ENCODE measurements at regions not wholly inside any gene's neighbourhood (a gene's known extent, or its start where the extent isn't known, plus 50 kb on each side); places are given as distances from the start of the nearest gene placed in this dataset.

GRCh38 chr18:60503199-60503598 is 130.6 kb upstream of the MC4R start:
- Histone ChIP-seq H3K9ac (ENCODE audit: low read length) (no peak overlapping the region), H3K27ac (ENCODE audit: low read length) (no peak overlapping the region), H3K27me3 (ENCODE audit: control insufficient read depth, insufficient read depth, low read length) (no peaks in the 10 kb centered on the region), H3K36me3 (ENCODE audit: control insufficient read depth, low read depth, low read length) (no peaks in the 10 kb centered on the region), H3K9me3 (ENCODE audit: control insufficient read depth, low read depth, low read length) (no peaks in the 10 kb centered on the region), H3K4me3 (ENCODE audit: low read length) (no peak overlapping the region), H3K4me1 (ENCODE audit: control insufficient read depth, low read depth, low read length) (no peaks in the 10 kb centered on the region)

- no peak overlapping the region for H3K9ac ChIP-seq (ENCODE audit: low read length)
- H3K27ac ChIP-seq (ENCODE audit: low read length) = no peak overlapping the region
- H3K4me1 ChIP-seq (ENCODE audit: control insufficient read depth, low read depth, low read length) = no peaks in the 10 kb centered on the region
- no peaks in the 10 kb centered on the region for H3K36me3 ChIP-seq (ENCODE audit: control insufficient read depth, low read depth, low read length)
- no peak overlapping the region for H3K4me3 ChIP-seq (ENCODE audit: low read length)
- H3K27me3 ChIP-seq (ENCODE audit: control insufficient read depth, insufficient read depth, low read length) = no peaks in the 10 kb centered on the region
- no peaks in the 10 kb centered on the region for H3K9me3 ChIP-seq (ENCODE audit: control insufficient read depth, low read depth, low read length)
Observed at GRCh38 chr18:60506190-60506589, 133.6 kb upstream of the MC4R start.

- no peak overlapping the region for H3K9ac ChIP-seq (ENCODE audit: low read length)
- no peaks in the 10 kb centered on the region for H3K27me3 ChIP-seq (ENCODE audit: control insufficient read depth, insufficient read depth, low read length)
- H3K27ac ChIP-seq (ENCODE audit: low read length) = no peak overlapping the region
- H3K4me3 ChIP-seq (ENCODE audit: low read length) = no peak overlapping the region
- no peaks in the 10 kb centered on the region for H3K4me1 ChIP-seq (ENCODE audit: control insufficient read depth, low read depth, low read length)
- no peaks in the 10 kb centered on the region for H3K9me3 ChIP-seq (ENCODE audit: control insufficient read depth, low read depth, low read length)
- H3K36me3 ChIP-seq (ENCODE audit: control insufficient read depth, low read depth, low read length) = no peaks in the 10 kb centered on the region
Observed at GRCh38 chr18:60506682-60507081, 134.1 kb upstream of the MC4R start.

- Histone ChIP-seq H3K27ac (ENCODE audit: low read length) (no peak overlapping the region), H3K4me1 (ENCODE audit: control insufficient read depth, low read depth, low read length) (no peaks in the 10 kb centered on the region), H3K4me3 (ENCODE audit: low read length) (no peak overlapping the region), H3K9me3 (ENCODE audit: control insufficient read depth, low read depth, low read length) (no peaks in the 10 kb centered on the region), H3K36me3 (ENCODE audit: control insufficient read depth, low read depth, low read length) (no peaks in the 10 kb centered on the region), H3K27me3 (ENCODE audit: control insufficient read depth, insufficient read depth, low read length) (no peaks in the 10 kb centered on the region), H3K9ac (ENCODE audit: low read length) (no peak overlapping the region)
Observed at GRCh38 chr18:60508108-60508507, 135.5 kb upstream of the MC4R start.

- no peak overlapping the region for H3K9ac ChIP-seq (ENCODE audit: low read length)
- H3K4me3 ChIP-seq (ENCODE audit: low read length) = no peak overlapping the region
- H3K9me3 ChIP-seq (ENCODE audit: control insufficient read depth, low read depth, low read length) = no peaks in the 10 kb centered on the region
- H3K27me3 ChIP-seq (ENCODE audit: control insufficient read depth, insufficient read depth, low read length) = no peaks in the 10 kb centered on the region
- no peaks in the 10 kb centered on the region for H3K36me3 ChIP-seq (ENCODE audit: control insufficient read depth, low read depth, low read length)
- H3K4me1 ChIP-seq (ENCODE audit: control insufficient read depth, low read depth, low read length) = peaks cover 6% of the 10 kb centered on the region
- no peak overlapping the region for H3K27ac ChIP-seq (ENCODE audit: low read length)
Observed at GRCh38 chr18:60534538-60534937, 162.0 kb upstream of the MC4R start.

- Histone ChIP-seq H3K27me3 (ENCODE audit: control insufficient read depth, insufficient read depth, low read length) (no peaks in the 10 kb centered on the region), H3K9me3 (ENCODE audit: control insufficient read depth, low read depth, low read length) (no peaks in the 10 kb centered on the region), H3K4me1 (ENCODE audit: control insufficient read depth, low read depth, low read length) (peaks cover 6% of the 10 kb centered on the region), H3K27ac (ENCODE audit: low read length) (no peak overlapping the region), H3K9ac (ENCODE audit: low read length) (no peak overlapping the region), H3K36me3 (ENCODE audit: control insufficient read depth, low read depth, low read length) (no peaks in the 10 kb centered on the region), H3K4me3 (ENCODE audit: low read length) (no peak overlapping the region)
Observed at GRCh38 chr18:60537074-60537473, 164.5 kb upstream of the MC4R start.

GRCh38 chr18:60538891-60539290 is 166.3 kb upstream of the MC4R start:
- Histone ChIP-seq H3K4me3 (ENCODE audit: low read length) (no peak overlapping the region), H3K27ac (ENCODE audit: low read length) (no peak overlapping the region), H3K36me3 (ENCODE audit: control insufficient read depth, low read depth, low read length) (no peaks in the 10 kb centered on the region), H3K9ac (ENCODE audit: low read length) (no peak overlapping the region), H3K9me3 (ENCODE audit: control insufficient read depth, low read depth, low read length) (no peaks in the 10 kb centered on the region), H3K4me1 (ENCODE audit: control insufficient read depth, low read depth, low read length) (peaks cover 2% of the 10 kb centered on the region), H3K27me3 (ENCODE audit: control insufficient read depth, insufficient read depth, low read length) (no peaks in the 10 kb centered on the region)

- Histone ChIP-seq H3K4me3 (ENCODE audit: low read length) (no peak overlapping the region), H3K4me1 (ENCODE audit: control insufficient read depth, low read depth, low read length) (no peaks in the 10 kb centered on the region), H3K9ac (ENCODE audit: low read length) (no peak overlapping the region), H3K27me3 (ENCODE audit: control insufficient read depth, insufficient read depth, low read length) (no peaks in the 10 kb centered on the region), H3K36me3 (ENCODE audit: control insufficient read depth, low read depth, low read length) (no peaks in the 10 kb centered on the region), H3K27ac (ENCODE audit: low read length) (no peak overlapping the region), H3K9me3 (ENCODE audit: control insufficient read depth, low read depth, low read length) (no peaks in the 10 kb centered on the region)
Observed at GRCh38 chr18:60541661-60542060, 169.1 kb upstream of the MC4R start.

- H3K4me1 ChIP-seq (ENCODE audit: control insufficient read depth, low read depth, low read length) = no peaks in the 10 kb centered on the region
- H3K9ac ChIP-seq (ENCODE audit: low read length) = no peak overlapping the region
- H3K27me3 ChIP-seq (ENCODE audit: control insufficient read depth, insufficient read depth, low read length) = no peaks in the 10 kb centered on the region
- no peak overlapping the region for H3K27ac ChIP-seq (ENCODE audit: low read length)
- H3K9me3 ChIP-seq (ENCODE audit: control insufficient read depth, low read depth, low read length) = no peaks in the 10 kb centered on the region
- no peak overlapping the region for H3K4me3 ChIP-seq (ENCODE audit: low read length)
- H3K36me3 ChIP-seq (ENCODE audit: control insufficient read depth, low read depth, low read length) = no peaks in the 10 kb centered on the region
Observed at GRCh38 chr18:60543646-60544045, 171.1 kb upstream of the MC4R start.

GRCh38 chr18:60549338-60549960 is 176.9 kb upstream of the MC4R start:
- Histone ChIP-seq H3K4me3 (ENCODE audit: low read length) (no peak overlapping the region), H3K9me3 (ENCODE audit: control insufficient read depth, low read depth, low read length) (no peaks in the 10 kb centered on the region), H3K4me1 (ENCODE audit: control insufficient read depth, low read depth, low read length) (no peaks in the 10 kb centered on the region), H3K27ac (ENCODE audit: low read length) (no peak overlapping the region), H3K9ac (ENCODE audit: low read length) (no peak overlapping the region), H3K27me3 (ENCODE audit: control insufficient read depth, insufficient read depth, low read length) (no peaks in the 10 kb centered on the region), H3K36me3 (ENCODE audit: control insufficient read depth, low read depth, low read length) (no peaks in the 10 kb centered on the region)

GRCh38 chr18:60552948-60553347 is 180.4 kb upstream of the MC4R start:
- H3K4me3 ChIP-seq (ENCODE audit: low read length) = no peak overlapping the region
- no peak overlapping the region for H3K27ac ChIP-seq (ENCODE audit: low read length)
- H3K9ac ChIP-seq (ENCODE audit: low read length) = no peak overlapping the region
- H3K9me3 ChIP-seq (ENCODE audit: control insufficient read depth, low read depth, low read length) = no peaks in the 10 kb centered on the region
- no peaks in the 10 kb centered on the region for H3K36me3 ChIP-seq (ENCODE audit: control insufficient read depth, low read depth, low read length)
- H3K27me3 ChIP-seq (ENCODE audit: control insufficient read depth, insufficient read depth, low read length) = no peaks in the 10 kb centered on the region
- no peaks in the 10 kb centered on the region for H3K4me1 ChIP-seq (ENCODE audit: control insufficient read depth, low read depth, low read length)

- Histone ChIP-seq H3K9ac (ENCODE audit: low read length) (no peak overlapping the region), H3K36me3 (ENCODE audit: control insufficient read depth, low read depth, low read length) (no peaks in the 10 kb centered on the region), H3K9me3 (ENCODE audit: control insufficient read depth, low read depth, low read length) (no peaks in the 10 kb centered on the region), H3K27ac (ENCODE audit: low read length) (no peak overlapping the region), H3K4me1 (ENCODE audit: control insufficient read depth, low read depth, low read length) (no peaks in the 10 kb centered on the region), H3K4me3 (ENCODE audit: low read length) (no peak overlapping the region), H3K27me3 (ENCODE audit: control insufficient read depth, insufficient read depth, low read length) (no peaks in the 10 kb centered on the region)
Observed at GRCh38 chr18:60554967-60555366, 182.4 kb upstream of the MC4R start.

Measured in iPS-18a (cell line).